ENCODE measurements at regions not wholly inside any gene's neighbourhood (a gene's known extent, or its start where the extent isn't known, plus 50 kb on each side); places are given as distances from the start of the nearest gene placed in this dataset.

GRCh38 chr9:96160168-96160567 lies 141.8 kb downstream of the HSD17B3 start:
- no peak overlapping the region for H3K9ac ChIP-seq
- H3K4me2 ChIP-seq (ENCODE audit: low read length), result no peak overlapping the region
- H3K4me1 ChIP-seq, result no peaks in the 10 kb centered on the region
- H3K27me3 ChIP-seq (ENCODE audit: control insufficient read depth, insufficient read depth, low read length), result no peaks in the 10 kb centered on the region
- no peak overlapping the region for H2AFZ ChIP-seq
- no peak overlapping the region for H3K4me3 ChIP-seq (ENCODE audit: low read depth, low read length)
- no peak for TF ChIP-seq CTCF (IDR thresholded peaks at IDR 0.05)
- no peaks in the 10 kb centered on the region for H3K36me3 ChIP-seq (ENCODE audit: control insufficient read depth, insufficient read depth, low read length)
- H3K79me2 ChIP-seq, result no peaks in the 10 kb centered on the region
- no peaks in the 10 kb centered on the region for H3K9me3 ChIP-seq (ENCODE audit: control insufficient read depth, low read length)
- H3K27ac ChIP-seq, result no peak overlapping the region

DNA sequence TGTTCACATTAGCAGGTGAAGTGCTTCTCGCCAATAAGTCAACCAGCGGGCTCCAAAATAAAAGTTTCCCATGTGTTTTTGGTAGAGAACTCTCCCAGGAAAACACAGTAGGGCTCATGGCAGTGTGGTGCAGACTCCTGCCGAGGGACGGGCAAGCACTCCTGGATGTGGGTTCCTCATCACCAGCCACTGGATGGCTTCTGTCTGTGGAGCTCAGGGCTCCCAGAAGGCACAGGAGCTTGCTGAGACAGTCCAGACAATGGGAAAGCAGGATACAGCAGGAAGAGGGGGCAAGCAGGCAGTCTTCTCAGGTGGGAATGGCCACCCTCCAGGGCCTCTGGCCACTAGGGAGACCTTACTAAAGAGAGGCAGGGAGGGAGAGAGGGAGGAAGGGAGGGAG lies 142.4 kb downstream of the HSD17B3 start:
- Histone ChIP-seq H3K36me3 (ENCODE audit: control insufficient read depth, insufficient read depth, low read length) (no peaks in the 10 kb centered on the region), H2AFZ (no peak overlapping the region), H3K4me2 (ENCODE audit: low read length) (no peak overlapping the region), H3K79me2 (no peaks in the 10 kb centered on the region), H3K9me3 (ENCODE audit: control insufficient read depth, low read length) (no peaks in the 10 kb centered on the region), H3K4me1 (no peaks in the 10 kb centered on the region), H3K27me3 (ENCODE audit: control insufficient read depth, insufficient read depth, low read length) (no peaks in the 10 kb centered on the region), H3K4me3 (ENCODE audit: low read depth, low read length) (no peak overlapping the region), H3K9ac (no peak overlapping the region), H3K27ac (no peak overlapping the region)
- TF ChIP-seq CTCF (IDR thresholded peaks at IDR 0.05), result no peak

DNA sequence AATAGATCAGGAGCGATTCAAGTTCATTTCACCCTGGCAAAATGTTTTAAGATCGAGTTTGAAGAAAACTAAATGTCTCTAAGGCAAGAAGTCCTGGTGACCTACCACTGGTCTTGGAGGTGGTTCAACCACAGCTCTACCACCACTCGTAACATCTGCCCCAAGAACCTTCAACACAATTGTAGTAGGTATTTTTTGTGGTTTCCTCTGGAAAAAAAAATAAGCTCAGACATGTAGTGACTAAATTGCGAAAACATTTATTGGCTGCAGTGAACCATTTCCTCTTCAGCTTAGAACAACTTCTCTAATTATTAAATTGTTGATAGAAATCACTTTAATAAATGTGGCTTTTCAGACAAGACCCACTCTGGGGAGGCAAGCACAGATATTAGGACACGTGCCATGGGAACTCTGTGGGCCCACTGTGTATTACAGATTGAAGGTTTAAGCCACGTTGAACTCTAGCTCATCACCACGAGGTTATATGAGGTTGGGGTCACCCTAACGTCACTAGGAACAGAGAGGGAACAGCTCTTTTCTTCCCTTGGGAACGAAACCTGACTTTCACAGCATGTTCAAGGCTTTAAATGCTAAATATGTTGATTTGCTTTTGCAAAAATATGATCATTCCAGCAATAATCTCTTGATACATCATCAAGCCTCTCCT lies 142.9 kb downstream of the HSD17B3 start:
- Histone ChIP-seq H2AFZ (no peak overlapping the region), H3K27me3 (ENCODE audit: control insufficient read depth, insufficient read depth, low read length) (no peaks in the 10 kb centered on the region), H3K79me2 (no peaks in the 10 kb centered on the region), H3K4me1 (no peaks in the 10 kb centered on the region), H3K36me3 (ENCODE audit: control insufficient read depth, insufficient read depth, low read length) (no peaks in the 10 kb centered on the region), H3K9ac (no peak overlapping the region), H3K4me2 (ENCODE audit: low read length) (no peak overlapping the region), H3K4me3 (ENCODE audit: low read depth, low read length) (no peak overlapping the region), H3K9me3 (ENCODE audit: control insufficient read depth, low read length) (no peaks in the 10 kb centered on the region), H3K27ac (no peak overlapping the region)
- no peak for TF ChIP-seq CTCF (IDR thresholded peaks at IDR 0.05)

DNA sequence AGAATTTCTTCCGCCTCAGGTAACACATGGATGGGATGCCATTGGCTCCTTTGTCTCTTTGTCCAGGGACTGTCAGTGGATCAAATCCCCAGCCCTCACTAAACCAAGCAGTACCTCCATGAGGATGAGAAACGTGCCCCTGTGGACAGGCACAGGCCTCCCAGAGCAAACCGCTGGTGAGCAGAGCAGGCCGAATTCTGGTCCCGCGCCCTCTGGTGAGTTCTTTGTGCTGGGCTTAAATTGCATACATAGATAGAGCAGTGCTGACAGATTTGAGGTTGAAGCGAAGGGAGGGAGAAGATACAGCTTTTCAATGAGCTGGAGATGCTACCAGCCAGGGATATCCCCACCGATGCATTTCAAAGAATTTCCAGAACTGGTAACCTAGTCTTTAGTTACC lies 143.8 kb downstream of the HSD17B3 start:
- no peak overlapping the region for H3K9ac ChIP-seq
- no peaks in the 10 kb centered on the region for H3K79me2 ChIP-seq

More for the DNA sequence above, 143.8 kb downstream of the HSD17B3 start:
- Histone ChIP-seq H3K27me3 (ENCODE audit: control insufficient read depth, insufficient read depth, low read length) (no peaks in the 10 kb centered on the region), H3K36me3 (ENCODE audit: control insufficient read depth, insufficient read depth, low read length) (no peaks in the 10 kb centered on the region), H3K27ac (no peak overlapping the region), H3K9me3 (ENCODE audit: control insufficient read depth, low read length) (no peaks in the 10 kb centered on the region), H3K4me1 (no peaks in the 10 kb centered on the region), H3K4me3 (ENCODE audit: low read depth, low read length) (no peak overlapping the region), H2AFZ (no peak overlapping the region), H3K4me2 (ENCODE audit: low read length) (no peak overlapping the region)
- no peak for TF ChIP-seq CTCF (IDR thresholded peaks at IDR 0.05)
